CD4-positive, alpha-beta T cell treated with Interferon alpha-2 for 1 hour (primary cell): ENCODE measurements at regions not wholly inside any gene's neighbourhood (a gene's known extent, or its start where the extent isn't known, plus 50 kb on each side); places are given as distances from the start of the nearest gene placed in this dataset.
A peak's percentile ranks its signal among the peaks of the same experiment; 100 is the strongest.
"Not testable (repeated sequence)": the region's sequence is repeated elsewhere in the genome, so short reads cannot be mapped to it uniquely, and the experiment has no call there.

Experiments
- DNase-seq, 2 donors: peaks; one replicate each; pipeline ENCODE4 v3.0.0-alpha.2; 2020 to 2022

DNA sequence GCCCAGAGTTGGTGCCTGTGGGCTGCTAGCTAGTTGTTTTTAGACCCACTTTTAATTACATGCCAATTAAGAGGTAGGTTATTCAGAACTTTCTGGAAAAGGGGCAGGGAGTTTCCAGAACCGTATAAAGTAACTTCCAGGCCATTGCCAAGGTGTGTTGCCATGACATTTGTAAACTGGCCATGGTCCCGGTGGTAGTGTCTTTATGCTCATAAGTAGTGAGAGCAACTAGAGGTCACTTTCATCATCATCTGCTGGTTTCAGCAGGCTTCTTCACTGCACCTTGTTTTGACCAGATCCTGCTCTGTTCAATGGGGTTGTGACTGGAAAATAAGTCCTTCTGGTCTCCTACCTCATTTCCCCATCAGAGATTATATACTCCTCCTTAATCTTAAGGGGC lies 207.0 kb downstream of the FAM72C start:
- not testable (repeated sequence) for DNase-seq

DNA sequence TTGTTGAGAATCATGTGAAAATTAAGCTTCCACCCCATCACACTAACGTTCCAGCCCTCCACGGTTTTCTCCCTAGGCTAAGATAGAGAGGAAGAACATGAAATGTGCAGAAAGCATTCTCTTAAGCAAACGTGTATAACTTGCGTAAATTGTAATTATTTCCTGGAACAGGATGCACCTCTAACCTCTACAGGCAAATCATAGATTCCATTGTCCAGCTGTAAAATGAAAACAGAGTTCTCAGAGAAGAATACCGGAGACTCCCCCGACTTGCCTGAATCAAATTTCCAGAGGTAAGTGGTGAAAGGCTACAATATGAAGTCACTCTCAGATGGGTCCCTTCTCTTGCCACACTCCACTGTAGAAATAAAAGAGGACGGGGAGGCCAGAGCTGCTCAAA lies 211.4 kb downstream of the FAM72C start:
- DNase-seq = not testable (repeated sequence)

DNA sequence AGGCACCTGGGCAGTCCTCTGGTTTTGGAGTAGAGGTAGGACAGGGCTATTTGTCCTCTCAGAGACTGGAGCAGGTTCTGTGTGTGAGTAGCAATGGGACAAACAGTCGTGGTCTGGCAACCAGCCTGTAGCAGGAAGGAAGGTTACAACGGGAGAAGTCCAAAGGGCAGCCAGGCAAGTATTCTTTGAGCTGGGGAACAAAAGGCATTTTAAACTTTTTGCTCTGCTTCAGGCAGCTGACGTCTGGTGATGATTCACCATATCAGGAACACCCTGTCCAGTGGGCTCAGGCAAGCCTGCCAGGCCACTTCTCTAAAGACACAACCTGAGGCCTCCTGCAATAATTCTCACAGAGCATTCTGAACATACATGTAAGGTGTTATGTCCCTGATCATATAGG lies 215.8 kb downstream of the FAM72C start:
- not testable (repeated sequence) for DNase-seq

DNA sequence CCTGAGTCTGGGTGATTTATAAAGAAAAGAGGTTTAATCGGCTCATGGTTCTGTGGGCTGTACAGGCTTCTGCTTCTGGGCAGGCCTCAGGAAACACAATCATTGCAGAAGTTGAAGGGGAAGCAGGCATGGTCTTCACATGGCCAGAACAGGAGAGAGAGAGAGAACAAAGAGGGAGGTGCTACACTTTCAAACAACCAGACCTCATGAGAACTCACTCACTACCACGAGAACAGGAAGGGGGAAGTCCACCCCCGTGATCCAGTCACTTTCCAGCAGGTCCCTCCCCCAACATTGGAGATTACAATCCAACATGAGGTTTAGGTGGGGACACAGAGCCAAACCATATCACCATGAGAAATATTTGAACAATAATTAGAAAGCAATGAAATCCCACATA lies 222.9 kb downstream of the FAM72C start:
- DNase-seq = no peak

DNA sequence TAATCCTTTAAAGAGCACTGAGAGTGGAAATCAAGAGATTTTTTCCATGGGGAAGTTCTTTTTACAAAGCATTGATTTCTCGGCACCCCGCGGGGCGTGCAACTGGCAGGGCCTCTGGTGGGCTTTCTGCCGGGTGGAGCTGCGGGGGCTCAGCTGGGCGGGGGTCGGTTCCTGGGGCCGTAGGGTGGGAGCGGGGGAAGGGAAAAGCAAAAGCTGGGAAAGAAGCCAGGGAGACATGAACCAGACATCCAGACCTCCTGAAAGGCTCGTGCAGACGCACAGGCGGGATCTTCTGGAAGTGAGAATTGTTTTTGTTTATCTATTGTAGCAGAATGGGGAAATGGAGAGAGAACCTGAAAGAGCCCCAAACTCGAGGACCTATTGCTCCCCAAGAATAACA lies 235.2 kb downstream of the FAM72C start:
- no peak for DNase-seq

DNA sequence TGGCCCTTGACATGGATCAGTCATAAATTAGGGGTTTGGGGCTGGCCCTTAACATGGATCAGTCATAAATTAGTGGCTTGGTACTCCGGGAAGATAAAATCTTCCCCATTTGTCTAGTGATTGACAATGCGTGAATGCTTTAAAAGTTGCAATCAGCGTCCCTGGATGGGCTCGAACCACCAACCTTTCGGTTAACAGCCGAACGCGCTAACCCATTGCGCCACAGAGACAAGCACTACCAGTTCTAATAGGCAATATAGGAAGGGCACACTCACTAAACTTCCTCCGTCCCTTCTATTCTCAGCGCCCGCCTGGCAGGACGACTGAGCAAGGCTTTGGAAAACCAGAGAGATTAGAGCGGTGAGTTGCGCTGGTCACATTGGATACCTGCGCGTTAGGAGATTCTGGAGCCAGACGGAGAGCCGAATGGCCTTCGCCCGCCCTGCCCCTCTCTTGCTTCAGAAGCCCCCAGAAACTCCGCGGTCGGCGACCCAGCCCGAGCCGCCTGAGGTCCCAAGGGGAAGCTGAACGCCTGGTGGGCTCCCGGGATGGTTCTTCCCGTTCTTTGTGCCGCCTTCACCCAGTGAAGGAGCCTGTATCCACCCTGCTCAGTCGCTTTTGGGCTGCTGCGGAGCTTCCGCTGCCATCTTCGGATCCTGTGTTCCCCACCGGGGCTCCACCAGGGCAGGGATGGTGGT lies 235.9 kb downstream of the FAM72C start:
- DNase-seq = no peak

DNA sequence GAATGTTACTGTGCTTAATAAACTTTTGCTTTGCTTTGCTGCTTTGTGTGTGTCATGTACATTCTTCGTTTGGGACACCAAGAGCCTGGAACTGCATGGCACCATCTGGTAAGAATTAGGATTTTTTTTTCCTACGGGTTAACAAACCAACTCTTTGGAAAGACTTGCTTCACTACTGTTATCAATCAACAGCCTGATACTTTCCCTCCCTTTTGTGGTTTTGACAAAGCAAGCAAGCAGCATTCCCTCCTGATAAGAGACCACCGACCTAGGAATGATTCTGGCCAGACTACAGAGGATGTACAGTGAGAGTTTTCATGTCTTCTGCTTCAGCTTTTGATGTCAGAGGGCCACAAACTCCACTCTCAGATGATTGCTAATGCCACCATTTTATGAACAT lies 237.5 kb downstream of the FAM72C start:
- DNase-seq = not testable (repeated sequence)

DNA sequence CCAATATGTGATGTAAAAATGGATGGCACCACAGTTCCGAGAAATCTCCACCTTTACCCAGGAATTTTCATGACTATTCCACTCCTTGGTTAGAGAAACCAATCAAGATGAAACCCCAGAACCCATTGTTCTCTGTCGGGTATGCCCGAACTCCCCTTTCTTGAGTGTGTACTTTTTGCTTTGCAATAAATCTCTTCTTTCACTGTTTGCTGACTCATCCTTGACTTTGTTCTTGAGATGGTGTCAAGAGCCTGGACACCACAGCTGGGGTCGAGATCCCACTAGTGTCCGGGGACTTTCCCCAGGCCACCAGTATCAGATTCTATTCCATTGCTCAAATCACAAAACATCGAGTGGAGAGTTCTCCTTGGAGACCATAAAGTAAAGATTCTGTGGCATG lies 240.9 kb downstream of the FAM72C start:
- DNase-seq = not testable (repeated sequence)

DNA sequence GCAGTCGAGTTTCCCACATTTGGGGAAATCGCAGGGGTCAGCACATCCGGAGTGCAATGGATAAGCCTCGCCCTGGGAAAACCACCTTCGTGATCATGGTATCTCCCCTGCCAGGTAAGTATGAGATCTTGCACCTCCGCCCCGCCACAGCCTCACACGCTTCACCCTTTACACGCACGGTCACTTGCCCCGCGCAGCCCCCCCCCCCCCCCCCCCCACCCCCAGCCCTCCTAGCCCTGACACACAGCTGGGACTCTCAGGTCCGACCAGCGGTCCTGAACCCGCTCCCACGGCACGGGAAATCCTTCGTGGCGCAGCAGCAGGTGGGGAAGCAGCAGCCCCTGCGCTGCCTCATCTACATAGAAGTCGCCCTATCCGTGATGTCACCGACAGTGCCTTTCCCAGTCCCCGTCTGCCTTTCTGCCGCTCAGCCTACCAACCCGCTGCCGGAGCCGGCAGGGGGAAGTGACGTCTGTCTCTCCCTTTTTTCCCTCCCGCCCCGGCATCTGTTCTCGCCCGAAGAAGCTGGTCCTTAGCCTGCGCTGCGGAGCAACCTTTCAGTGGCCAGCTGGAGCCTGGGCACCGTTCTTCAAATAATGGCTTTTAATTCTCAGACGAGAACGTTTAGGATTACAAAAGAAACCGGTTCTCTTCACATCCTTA lies 242.2 kb downstream of the FAM72C start:
- DNase-seq = peak in 1 of 2 donors; percentile 5

DNA sequence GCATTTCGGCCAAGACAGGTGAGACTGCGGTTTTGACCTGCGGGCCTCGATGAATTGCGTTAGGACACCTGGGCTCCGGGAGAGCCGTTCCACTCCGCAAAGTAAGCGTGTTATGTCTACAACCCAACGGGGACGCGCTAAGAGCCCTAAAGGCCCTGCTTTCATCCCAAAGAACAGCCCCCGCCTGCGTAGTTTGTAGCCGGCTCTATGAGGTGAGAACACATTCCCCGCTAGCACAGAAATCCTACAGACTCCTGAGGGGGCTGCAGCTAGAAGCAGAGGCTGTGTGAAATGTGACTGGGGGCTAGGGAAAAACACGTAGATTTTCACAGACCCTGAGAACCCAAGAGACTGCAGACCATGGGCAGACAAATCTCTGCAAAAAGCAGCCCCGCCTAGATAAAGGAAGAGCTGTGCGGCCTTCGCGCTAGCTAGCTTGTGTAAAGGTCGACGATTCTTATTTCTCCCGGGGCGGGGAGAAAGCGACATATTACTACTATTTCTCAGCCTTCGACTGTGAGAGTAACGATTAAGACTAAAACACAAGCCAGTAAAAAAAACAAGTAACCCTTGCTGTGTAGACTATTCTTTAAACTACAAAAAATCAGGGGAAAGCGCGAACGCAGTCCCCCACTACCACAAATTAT lies 242.9 kb downstream of the FAM72C start:
- not testable (repeated sequence) for DNase-seq

DNA sequence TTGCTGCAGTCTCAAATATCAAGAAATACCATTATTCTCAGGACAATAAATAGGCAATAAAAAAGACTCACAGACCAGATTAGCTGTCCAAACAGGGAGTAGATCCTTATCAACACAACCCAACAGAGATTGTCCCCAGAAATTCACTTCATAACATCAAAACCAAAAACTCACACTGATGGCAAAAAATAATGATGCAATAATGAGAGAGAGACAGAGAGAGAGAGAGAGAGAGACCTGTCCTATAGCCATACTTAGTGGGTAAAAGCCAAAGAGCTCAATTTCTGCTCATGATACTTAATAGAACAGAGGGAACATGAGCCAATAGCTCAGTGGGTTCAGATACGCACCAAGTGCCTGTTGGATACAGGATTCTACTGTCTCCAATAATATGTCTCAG lies 244.5 kb downstream of the FAM72C start:
- no peak for DNase-seq

DNA sequence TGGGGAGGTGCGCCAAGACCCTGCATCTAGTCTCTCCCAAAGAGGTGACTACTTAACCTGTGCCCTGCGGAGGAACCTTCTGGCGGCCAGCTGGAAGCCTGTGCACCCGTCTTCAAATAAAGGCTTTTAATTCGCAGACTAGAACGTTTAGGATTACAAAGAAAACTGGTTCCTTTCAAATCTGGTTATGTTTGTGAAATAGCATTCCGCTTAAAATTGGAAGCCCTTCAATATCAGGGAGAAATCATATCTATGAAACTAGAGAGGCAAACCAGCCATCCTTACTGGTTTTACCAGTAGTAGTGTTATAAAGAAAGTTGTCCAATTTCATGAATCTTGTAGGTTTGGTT lies 250.8 kb downstream of the FAM72C start:
- no peak for DNase-seq

DNA sequence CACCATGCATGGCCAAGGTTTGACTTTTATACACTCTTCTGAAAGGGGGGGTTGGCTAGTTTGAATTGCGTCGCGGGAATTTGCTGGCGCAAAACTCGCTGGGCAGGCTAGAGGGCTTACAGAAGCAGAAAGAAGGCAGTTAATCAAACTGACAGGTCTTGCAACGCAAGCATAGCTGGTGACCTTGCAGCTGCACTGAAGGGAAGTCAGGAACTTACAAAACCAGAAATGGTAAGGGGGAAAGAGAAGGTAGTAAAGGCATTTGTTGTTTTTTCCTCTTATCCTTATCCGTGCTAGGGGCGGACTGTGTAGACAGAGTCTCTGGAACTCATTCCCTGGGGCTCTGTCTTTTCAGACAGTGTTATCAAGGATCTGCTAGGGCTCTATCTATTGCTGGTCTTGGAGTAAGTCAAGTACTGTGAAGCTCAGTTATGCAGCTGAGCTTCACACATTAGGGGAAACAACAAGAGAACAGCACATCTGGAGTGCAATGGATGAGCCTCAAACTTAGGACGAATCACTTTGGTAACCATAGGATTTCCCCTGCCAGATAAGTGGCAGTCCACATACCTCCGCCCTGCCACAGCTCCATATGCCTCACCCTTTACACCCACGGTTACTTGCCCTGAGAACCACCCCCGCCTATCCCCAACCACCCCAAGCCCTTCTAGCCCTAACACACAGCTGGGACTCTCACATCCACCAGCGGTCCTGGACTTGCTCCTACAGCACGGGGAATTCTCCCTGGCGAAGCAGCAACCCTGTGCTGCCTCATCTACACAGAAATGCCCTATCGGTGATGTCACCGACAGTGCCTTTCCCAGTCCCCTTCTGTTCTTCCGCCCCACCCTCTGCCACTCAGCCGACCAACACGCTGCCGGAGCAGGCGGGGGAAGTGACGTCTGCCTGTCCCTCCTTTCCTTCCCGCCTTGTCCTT lies 251.4 kb downstream of the FAM72C start:
- no peak for DNase-seq

DNA sequence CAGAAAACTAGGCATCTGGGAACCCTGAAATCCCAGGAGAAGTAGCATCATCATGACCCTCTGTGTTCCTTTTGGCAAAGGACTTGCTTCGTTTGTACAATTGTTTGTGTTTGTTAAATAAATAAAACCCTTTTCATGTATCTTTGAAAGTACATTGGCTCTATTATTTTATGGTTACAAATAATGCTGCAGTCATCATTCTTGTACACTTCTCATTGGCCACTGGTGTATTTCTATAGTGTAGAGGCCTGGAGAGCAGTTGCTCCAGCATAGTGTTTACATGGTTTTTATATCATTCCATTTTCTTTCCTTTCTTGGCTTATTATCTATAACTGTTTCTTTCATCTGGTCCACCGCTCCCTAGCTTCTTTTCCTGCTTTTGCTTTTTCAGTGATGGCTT lies 253.3 kb downstream of the FAM72C start:
- no peak for DNase-seq

DNA sequence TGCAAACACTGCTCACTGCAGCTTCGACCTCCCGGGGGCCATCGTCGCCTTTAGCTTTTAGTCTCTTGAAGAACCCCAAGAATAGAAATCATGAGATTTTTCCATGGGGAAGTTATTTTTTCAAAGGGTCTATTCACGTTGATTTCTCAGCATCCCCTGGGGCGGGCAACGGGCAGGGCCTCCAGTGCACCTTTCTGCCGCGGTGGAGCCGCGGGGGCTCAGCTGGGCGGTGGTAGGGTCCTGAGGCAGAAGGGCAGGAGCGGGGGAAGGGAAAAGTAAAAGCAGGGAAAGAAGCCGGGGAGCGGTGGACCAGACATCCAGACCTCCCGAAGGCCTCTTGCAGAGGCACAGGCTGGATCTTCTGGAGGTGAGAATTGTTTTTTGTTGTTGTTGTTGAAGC lies 253.8 kb downstream of the FAM72C start:
- no peak for DNase-seq

DNA sequence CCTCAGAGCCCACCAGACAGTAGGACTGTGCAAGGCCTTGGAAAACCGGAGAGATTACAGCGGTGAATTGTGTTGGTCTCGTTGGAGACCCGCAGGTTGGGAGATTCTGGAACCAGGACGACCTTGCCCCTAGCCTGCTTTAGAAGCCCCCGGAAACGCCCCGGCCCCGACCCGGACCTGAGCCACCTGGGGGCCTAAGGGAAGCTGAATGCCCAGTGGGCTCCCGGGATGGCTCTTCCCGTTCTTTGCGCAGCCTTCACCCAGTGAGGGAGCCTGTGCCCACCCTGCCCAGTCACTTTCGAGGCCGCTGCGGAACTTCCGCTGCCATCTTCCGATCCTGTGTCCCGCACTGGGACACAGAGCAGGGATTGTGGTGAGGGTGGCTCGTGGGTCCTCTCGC lies 254.4 kb downstream of the FAM72C start:
- DNase-seq = no peak

DNA sequence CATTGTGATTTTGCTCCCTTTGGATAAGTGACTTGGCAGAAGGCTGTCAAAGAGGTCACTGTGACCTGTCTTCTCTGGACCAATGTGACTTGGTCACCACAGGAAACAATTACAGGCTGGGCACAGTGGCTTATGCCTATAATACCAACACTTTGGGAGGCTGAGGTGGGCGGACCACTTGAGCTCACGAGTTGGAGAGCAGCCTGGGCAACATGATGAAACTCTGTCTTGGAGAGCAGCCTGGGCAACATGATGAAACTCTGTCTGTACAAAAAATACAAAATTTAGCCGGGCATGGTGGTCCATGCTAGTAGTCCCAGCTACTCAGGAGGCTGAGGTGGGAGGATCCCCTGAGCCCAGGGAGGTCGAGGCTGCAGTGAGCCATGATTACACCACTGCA lies 256.9 kb downstream of the FAM72C start:
- not testable (repeated sequence) for DNase-seq

DNA sequence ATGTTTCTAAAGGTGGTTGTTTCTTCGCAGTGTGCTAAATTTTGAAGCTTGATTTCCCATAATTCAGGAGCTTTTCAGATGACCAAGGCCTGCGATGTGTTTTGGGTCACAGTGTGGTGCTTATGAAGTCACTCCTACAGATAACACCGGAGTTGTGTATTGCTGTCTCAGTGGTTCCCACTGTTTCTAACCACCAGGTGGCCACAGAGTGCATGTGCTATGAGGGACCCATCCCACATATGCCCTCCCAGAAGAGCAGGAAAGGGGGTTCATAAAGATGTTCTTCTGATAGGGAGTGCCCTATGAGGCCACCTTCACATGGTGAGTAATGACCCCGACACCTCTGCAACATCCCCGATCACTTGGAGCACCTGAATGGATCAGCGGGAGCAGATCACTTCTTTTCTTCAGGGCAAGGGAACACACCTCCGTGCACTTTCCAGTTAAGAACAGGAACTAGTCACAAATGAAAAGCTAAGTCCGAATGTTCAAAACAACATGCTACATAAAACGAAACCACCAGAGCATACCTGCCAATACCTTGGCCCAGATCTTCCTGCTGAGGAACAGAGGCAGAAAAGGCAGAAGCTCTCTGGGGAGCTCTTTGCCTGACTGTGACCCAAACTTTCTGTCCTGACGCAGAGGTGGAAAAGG lies 262.1 kb downstream of the FAM72C start:
- DNase-seq = peak in 1 of 2 donors; percentile 4

DNA sequence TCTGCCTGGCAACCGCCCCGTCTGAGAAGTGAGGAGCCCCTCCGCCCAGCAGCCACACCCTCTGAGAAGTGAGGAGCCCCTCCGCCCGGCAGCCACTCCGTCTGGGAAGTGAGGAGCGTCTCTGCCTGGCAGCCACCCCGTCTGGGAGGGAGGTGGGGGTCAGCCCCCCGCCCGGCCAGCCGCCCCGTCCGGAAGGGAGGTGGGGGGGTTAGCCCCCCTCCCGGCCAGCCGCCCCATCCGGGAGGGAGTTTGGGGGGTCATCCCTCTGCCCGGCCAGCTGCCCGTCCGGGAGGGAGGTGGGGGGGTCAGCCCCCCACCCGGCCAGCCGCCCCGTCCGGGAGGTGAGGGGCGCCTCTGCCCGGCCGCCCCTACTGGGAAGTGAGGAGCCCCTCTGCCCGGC lies 269.0 kb downstream of the FAM72C start:
- not testable (repeated sequence) for DNase-seq

DNA sequence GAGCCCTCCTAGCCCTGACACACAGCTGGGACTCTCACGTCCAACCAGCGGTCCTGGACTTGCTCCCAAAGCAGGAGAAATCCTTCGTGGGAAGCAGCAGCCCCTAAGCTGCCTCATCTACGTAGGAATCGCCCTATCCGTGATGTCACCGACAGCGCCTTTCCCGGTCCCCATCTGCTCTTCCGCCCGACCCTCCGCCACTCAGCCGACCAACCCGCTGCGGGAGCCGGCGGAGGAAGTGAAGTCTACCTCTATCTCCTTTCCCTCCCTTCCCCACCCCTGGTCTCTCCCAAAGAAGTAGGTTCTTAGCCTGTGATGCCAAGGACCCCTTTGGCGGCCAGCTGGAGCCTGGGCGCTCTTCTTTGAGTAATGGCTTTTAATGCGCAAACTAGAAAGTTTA lies 272.1 kb downstream of the FAM72C start:
- no peak for DNase-seq

DNA sequence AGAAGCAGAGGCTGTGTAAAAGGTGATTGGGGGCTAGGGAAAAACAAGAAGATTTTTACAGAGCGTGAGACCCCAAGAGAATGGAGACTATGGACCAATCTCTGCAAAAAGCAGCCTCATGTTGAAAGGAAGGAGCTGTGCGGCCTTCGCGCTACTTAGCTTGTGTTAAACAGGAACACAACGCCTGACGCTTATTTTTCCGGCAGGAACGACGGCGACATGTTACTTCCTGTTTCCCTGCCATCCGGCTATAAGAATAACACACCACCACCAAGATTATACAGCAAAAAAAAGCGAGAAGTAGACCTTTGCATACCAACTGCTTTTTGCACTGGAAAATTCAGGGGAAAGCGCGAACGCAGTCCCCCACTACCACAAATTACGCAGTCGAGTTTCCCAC lies 272.7 kb downstream of the FAM72C start:
- DNase-seq = no peak

DNA sequence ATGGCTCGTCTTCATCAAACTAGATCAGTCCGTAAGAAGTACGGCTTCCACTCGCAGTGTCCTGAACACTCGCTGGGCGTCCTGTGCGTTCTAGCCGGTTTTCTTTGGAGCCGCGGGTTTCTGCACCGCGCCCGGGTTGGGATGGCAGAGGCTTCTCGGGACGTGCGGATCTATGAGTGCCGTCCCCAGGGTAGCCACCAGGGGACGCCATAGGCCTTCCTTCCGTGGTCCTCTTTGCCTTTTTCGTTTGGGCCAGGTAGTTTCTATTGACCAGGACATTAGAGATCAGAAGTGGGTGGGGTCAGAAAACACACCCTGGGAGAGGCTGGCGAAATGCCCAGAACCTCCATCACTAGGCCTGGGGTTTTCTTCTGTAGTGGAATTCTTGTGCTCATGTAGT lies 273.8 kb downstream of the FAM72C start:
- DNase-seq = peak in 1 of 2 donors; percentile 3

DNA sequence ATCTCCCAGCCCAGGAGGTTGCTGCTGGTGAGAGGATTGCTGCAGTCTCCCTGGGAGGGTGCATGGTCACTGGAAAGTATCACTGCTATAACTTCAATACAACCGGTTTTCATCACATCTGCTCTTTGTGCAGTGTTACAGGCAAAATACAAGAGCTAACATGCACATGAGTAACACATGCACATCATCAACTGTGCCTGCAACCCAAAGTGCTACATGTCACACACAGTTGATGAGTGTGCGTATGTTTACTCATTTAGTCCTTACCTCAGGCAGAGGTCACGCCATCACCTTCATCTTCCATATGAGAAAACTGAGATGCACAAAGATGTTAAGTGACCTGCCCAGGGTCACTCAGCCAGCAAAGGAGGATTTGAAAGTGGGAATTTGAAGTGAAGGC lies 277.7 kb downstream of the FAM72C start:
- DNase-seq = no peak
